Neuron (in vitro differentiated cells): ENCODE measurements at regions not wholly inside any gene's neighbourhood (a gene's known extent, or its start where the extent isn't known, plus 50 kb on each side); places are given as distances from the start of the nearest gene placed in this dataset.
"Not testable (repeated sequence)": the region's sequence is repeated elsewhere in the genome, so short reads cannot be mapped to it uniquely, and the experiment has no call there.

Source experiments
- H2AFZ ChIP-seq: one replicate; pipeline ENCODE4 v1.6.1; 2013; ENCODE audit warnings: low read depth, mild to moderate bottlenecking, inconsistent platforms, low read length, moderate library complexity
- H3K27me3 ChIP-seq: one replicate; pipeline ENCODE4 v1.6.1; 2013; ENCODE audit warnings: low read length; ENCODE audit not compliant: insufficient read depth
- H3K36me3 ChIP-seq: one replicate; pipeline ENCODE4 v1.6.1; 2013; ENCODE audit warnings: low read length; ENCODE audit not compliant: insufficient read depth
- H3K4me1 ChIP-seq: one replicate; pipeline ENCODE4 v1.6.1; 2013; ENCODE audit warnings: low read length; ENCODE audit not compliant: insufficient read depth
- H3K4me3 ChIP-seq: 2 replicates; pipeline ENCODE4 v1.5.1; 2013; ENCODE audit warnings: mild to moderate bottlenecking, low read length, moderate library complexity
- H3K9me3 ChIP-seq: one replicate; pipeline ENCODE4 v1.6.1; 2013; ENCODE audit warnings: low read length

GRCh38 chr1:14148526-14148925, 448.5 kb downstream of the PRDM2 start:
- H3K4me1 ChIP-seq, result no peaks in the 10 kb centered on the region
- no peak overlapping the region for H2AFZ ChIP-seq
- H3K9me3 ChIP-seq, result no peaks in the 10 kb centered on the region
- no peaks in the 10 kb centered on the region for H3K36me3 ChIP-seq
- no peaks in the 10 kb centered on the region for H3K27me3 ChIP-seq
- H3K4me3 ChIP-seq, result no peak overlapping the region

DNA sequence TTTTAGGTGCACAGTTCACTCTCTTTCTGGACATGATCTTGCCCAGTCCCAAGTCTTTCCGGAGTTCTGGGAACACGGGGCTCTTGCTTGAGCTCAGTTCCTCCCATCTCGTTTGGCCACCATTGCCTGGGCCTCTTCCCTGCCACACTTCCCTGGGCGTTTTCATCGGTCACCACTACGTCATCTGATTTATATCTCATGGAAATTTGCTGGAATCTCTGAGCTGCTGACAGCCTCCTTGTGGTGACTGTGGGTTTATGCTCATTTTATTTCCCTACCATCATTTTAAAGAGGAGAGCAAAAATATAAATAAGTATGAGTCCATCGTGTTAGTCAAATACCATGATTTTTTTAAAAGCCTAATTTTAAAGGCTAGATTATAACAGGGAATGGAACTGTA, 449.1 kb upstream of the KAZN start:
- no peak overlapping the region for H2AFZ ChIP-seq
- H3K4me1 ChIP-seq, result no peaks in the 10 kb centered on the region
- H3K36me3 ChIP-seq, result no peaks in the 10 kb centered on the region
- no peaks in the 10 kb centered on the region for H3K9me3 ChIP-seq
- H3K27me3 ChIP-seq, result no peaks in the 10 kb centered on the region
- no peak overlapping the region for H3K4me3 ChIP-seq

GRCh38 chr1:14156543-14156942, 441.9 kb upstream of the KAZN start:
- no peaks in the 10 kb centered on the region for H3K4me1 ChIP-seq
- no peak overlapping the region for H3K4me3 ChIP-seq
- H3K9me3 ChIP-seq, result no peaks in the 10 kb centered on the region
- no peak overlapping the region for H2AFZ ChIP-seq
- no peaks in the 10 kb centered on the region for H3K36me3 ChIP-seq
- no peaks in the 10 kb centered on the region for H3K27me3 ChIP-seq

GRCh38 chr1:14160781-14161180, 437.7 kb upstream of the KAZN start:
- Histone ChIP-seq H3K9me3 (no peaks in the 10 kb centered on the region), H3K4me3 (no peak overlapping the region), H3K4me1 (peaks cover 9% of the 10 kb centered on the region), H3K36me3 (no peaks in the 10 kb centered on the region), H3K27me3 (no peaks in the 10 kb centered on the region), H2AFZ (no peak overlapping the region)

DNA sequence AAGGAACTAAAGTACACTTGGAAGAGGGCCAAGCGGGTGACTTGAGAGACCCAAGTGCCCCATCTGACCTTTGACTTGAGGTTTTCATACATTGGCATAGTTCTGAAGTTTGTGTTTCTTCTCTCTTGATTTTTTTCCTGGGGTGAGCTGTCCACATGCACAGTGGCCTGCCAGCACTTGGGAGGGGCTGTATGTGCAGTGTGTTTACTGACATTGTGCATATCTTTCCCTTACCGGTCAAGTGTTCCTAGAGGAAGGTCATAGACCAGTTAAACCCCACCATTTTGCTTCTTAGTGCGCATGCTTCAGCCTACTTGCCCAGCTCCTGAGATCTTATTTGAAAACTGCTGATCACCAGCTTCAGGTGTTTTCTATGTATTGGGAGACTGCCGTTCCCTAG, 435.2 kb upstream of the KAZN start:
- H3K36me3 ChIP-seq, result no peaks in the 10 kb centered on the region
- peaks cover 9% of the 10 kb centered on the region for H3K4me1 ChIP-seq
- H3K9me3 ChIP-seq, result no peaks in the 10 kb centered on the region
- no peak overlapping the region for H3K4me3 ChIP-seq
- H3K27me3 ChIP-seq, result no peaks in the 10 kb centered on the region
- no peak overlapping the region for H2AFZ ChIP-seq

DNA sequence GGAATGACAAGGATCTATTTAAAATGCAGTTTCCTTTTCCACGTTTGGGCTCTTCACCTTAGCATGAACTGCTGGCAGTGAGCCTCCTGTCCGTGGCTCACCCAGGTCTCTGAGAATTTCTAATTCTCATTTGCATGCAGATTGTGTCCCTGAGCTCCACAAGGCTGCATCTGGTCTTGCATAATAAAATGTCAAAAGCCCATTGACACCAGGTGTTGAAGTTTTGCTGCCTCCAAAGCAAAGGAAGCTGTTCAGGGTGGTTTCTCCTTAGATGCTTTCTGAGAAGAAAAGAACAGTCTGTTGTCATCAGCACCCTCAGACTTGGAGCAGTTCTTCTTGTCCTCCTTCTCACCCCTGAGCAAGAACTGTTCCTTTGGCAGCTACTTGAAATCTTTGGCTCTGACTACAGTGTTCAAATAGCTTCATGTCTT, 433.1 kb upstream of the KAZN start:
- Histone ChIP-seq H3K27me3 (no peaks in the 10 kb centered on the region), H3K36me3 (no peaks in the 10 kb centered on the region), H3K4me3 (no peak overlapping the region), H2AFZ (no peak overlapping the region), H3K4me1 (peaks cover 9% of the 10 kb centered on the region), H3K9me3 (no peaks in the 10 kb centered on the region)

DNA sequence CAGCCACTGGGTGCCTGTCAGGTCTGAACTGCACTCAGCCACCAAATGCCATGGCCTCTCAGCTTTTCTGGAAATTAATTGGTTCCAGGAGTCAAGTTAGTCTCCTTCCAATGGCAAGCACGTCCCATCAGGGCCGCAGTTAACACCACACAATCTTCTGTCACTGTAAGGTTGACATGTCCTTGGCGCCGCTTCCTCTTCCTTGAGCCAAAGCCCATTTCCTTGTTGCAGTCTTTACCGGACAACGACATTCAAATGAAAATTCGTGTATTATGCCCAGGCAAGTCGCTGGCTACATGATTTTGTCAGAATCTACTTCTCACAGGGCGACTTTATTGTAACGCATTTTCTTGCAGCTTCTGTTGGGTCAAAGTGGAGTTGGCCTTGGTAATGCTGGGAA, 430.6 kb upstream of the KAZN start:
- Histone ChIP-seq H3K9me3 (no peaks in the 10 kb centered on the region), H3K27me3 (no peaks in the 10 kb centered on the region), H3K4me1 (peaks cover 9% of the 10 kb centered on the region), H2AFZ (no peak overlapping the region), H3K4me3 (no peak overlapping the region), H3K36me3 (no peaks in the 10 kb centered on the region)

DNA sequence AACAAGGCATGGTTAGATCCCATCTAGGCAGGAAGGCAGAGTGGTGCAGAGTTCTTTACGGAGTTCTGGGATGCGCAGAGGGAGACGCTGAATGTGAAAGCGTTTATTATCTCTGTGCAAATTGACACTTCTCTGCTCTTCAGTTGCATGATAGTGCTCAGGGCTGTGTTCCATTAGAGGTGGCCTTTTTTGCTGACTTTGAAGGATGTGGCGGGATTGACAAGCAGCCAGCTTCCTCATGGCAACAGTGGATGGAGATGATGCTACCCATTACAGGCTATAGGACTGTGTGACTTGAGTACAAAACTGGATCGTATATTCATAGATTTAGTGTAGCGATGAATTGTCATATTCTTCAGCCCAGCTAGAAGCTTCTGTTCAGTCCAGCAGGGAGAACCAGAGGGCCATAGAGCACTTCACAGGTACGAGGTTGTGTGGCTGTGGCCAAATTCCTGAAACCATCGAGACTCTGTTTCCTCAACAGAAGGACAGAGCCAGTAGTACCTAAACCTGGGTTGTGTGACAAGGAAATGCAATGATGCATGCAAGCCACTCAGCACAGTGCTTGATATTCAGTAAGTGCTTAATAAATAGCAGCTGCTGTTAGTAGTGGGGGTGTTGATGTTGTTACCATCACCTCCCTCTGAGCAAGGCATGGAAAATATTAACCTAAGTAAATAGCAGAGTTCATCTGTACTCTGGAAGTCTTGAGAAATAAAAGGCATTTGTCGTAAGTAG, 430.0 kb upstream of the KAZN start:
- peaks cover 9% of the 10 kb centered on the region for H3K4me1 ChIP-seq
- no peaks in the 10 kb centered on the region for H3K36me3 ChIP-seq
- no peak overlapping the region for H3K4me3 ChIP-seq
- no peak overlapping the region for H2AFZ ChIP-seq
- no peaks in the 10 kb centered on the region for H3K27me3 ChIP-seq
- no peaks in the 10 kb centered on the region for H3K9me3 ChIP-seq

GRCh38 chr1:14173598-14173997, 424.9 kb upstream of the KAZN start:
- no peaks in the 10 kb centered on the region for H3K9me3 ChIP-seq
- no peaks in the 10 kb centered on the region for H3K4me1 ChIP-seq
- H3K36me3 ChIP-seq, result no peaks in the 10 kb centered on the region
- H3K27me3 ChIP-seq, result no peaks in the 10 kb centered on the region
- H3K4me3 ChIP-seq, result no peak overlapping the region
- no peak overlapping the region for H2AFZ ChIP-seq

DNA sequence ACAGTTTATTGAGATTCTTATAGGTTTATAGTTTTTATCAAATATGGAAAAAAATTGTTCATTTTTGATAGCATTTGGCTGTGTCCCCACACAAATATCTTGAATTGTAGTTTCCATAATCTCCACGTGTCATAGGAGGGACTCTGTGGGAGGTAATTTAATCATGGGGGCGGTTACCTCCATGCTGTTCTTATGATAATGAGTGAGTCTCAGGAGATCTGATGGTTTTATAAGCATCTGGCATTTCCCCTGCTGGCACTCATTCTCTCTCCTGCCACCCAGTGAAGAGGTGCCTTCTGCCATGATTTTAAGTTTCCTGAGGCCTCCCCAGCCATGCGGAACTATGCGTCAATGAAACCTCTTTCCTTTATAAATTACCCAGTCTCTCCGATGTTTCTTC, 420.6 kb upstream of the KAZN start:
- H3K9me3 ChIP-seq, H3K4me3 ChIP-seq, H3K27me3 ChIP-seq, H3K36me3 ChIP-seq, H2AFZ ChIP-seq: not testable (repeated sequence)
- peaks cover 15% of the 10 kb centered on the region for H3K4me1 ChIP-seq

DNA sequence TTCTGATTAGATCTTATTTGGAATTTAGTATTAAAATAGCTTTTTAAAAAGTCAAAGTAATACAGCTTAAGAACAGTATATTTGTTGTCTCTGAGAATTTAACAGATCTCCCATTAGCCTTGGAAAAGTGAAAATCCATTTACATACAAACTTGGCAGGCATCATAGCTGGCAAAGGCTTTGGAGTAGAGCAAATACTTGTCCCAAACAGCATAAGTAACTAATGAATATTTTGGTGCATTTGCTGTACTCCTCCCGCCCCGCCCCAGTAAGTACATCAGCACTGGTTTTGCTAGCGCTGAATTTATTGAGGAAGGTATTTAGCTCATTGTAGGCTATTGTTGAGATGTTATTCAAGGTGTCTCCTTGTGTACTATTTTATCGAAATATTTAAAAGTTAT, 417.7 kb upstream of the KAZN start:
- Histone ChIP-seq H3K4me3 (no peak overlapping the region), H3K4me1 (peaks cover 25% of the 10 kb centered on the region), H3K27me3 (no peaks in the 10 kb centered on the region), H2AFZ (no peak overlapping the region), H3K36me3 (no peaks in the 10 kb centered on the region), H3K9me3 (no peaks in the 10 kb centered on the region)

GRCh38 chr1:14181191-14181795, 417.2 kb upstream of the KAZN start:
- Histone ChIP-seq H3K9me3 (no peaks in the 10 kb centered on the region), H3K36me3 (no peaks in the 10 kb centered on the region), H3K4me3 (no peak overlapping the region), H3K4me1 (peaks cover 25% of the 10 kb centered on the region), H3K27me3 (no peaks in the 10 kb centered on the region), H2AFZ (no peak overlapping the region)

- H3K27me3 ChIP-seq, result no peaks in the 10 kb centered on the region
- H2AFZ ChIP-seq, result no peak overlapping the region
- no peak overlapping the region for H3K4me3 ChIP-seq
- H3K4me1 ChIP-seq, result peaks cover 25% of the 10 kb centered on the region
- no peaks in the 10 kb centered on the region for H3K36me3 ChIP-seq
- H3K9me3 ChIP-seq, result no peaks in the 10 kb centered on the region
Observed at GRCh38 chr1:14182856-14183255, 415.6 kb upstream of the KAZN start.

DNA sequence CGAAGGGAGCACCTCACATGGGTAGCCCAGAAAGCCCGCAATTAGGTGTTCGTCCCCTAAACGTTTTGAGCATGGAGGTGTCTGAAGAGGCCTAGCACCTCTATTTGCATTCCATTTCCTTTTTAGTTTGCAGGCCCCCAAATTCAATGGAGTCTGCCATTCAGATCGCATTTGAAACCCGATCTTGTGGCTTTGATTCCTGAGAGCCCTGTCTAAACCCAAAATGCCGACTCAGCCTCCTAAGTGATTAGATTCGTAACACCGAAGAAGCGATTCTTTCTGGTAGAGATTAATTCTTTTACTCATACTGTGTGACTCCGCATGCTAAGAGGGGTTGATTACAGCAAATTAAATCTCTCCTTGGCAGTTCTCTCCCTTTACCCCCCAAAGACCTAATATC, 415.2 kb upstream of the KAZN start:
- H3K36me3 ChIP-seq, result no peaks in the 10 kb centered on the region

More for the DNA sequence above, 415.2 kb upstream of the KAZN start:
- Histone ChIP-seq H3K27me3 (no peaks in the 10 kb centered on the region), H3K4me3 (no peak overlapping the region), H2AFZ (no peak overlapping the region), H3K4me1 (peaks cover 25% of the 10 kb centered on the region), H3K9me3 (no peaks in the 10 kb centered on the region)
